ENCODE measurements at regions not wholly inside any gene's neighbourhood (a gene's known extent, or its start where the extent isn't known, plus 50 kb on each side); places are given as distances from the start of the nearest gene placed in this dataset.
"Not testable (repeated sequence)": the region's sequence is repeated elsewhere in the genome, so short reads cannot be mapped to it uniquely, and the experiment has no call there.

- no peak for DNase-seq (ENCODE audit: low read depth)
These were observed 393.7 kb downstream of the GASK1B start for GRCh38 chr4:157779081-157779480.

- DNase-seq (ENCODE audit: low read depth), result no peak
These were observed 395.8 kb downstream of the GASK1B start for GRCh38 chr4:157776930-157777528.

- DNase-seq (ENCODE audit: low read depth), result no peak
These were observed 396.9 kb downstream of the GASK1B start for GRCh38 chr4:157775971-157776370.

GRCh38 chr4:157772907-157773306 lies 399.9 kb downstream of the GASK1B start:
- DNase-seq (ENCODE audit: low read depth), result no peak

GRCh38 chr4:157768419-157768818 lies 404.4 kb downstream of the GASK1B start:
- DNase-seq (ENCODE audit: low read depth), result no peak

GRCh38 chr4:157763490-157763889 lies 409.3 kb downstream of the GASK1B start:
- no peak for DNase-seq (ENCODE audit: low read depth)

- DNase-seq (ENCODE audit: low read depth), result no peak
These were observed 418.4 kb downstream of the GASK1B start for GRCh38 chr4:157754410-157754809.

- DNase-seq (ENCODE audit: low read depth), result no peak
These were observed 421.2 kb downstream of the GASK1B start for GRCh38 chr4:157751631-157752030.

GRCh38 chr4:157741642-157742041 lies 431.2 kb downstream of the GASK1B start:
- no peak for DNase-seq (ENCODE audit: low read depth)

GRCh38 chr4:157739242-157739641 lies 433.6 kb downstream of the GASK1B start:
- no peak for DNase-seq (ENCODE audit: low read depth)

- DNase-seq (ENCODE audit: low read depth), result no peak
These were observed 444.6 kb downstream of the GASK1B start for GRCh38 chr4:157728215-157728614.

GRCh38 chr4:157727163-157727562 lies 445.7 kb downstream of the GASK1B start:
- no peak for DNase-seq (ENCODE audit: low read depth)

- no peak for DNase-seq (ENCODE audit: low read depth)
These were observed 450.7 kb downstream of the GASK1B start for GRCh38 chr4:157722146-157722545.

- no peak for DNase-seq (ENCODE audit: low read depth)
These were observed 459.5 kb downstream of the GASK1B start for GRCh38 chr4:157713342-157713741.

GRCh38 chr4:157706155-157706554 lies 466.7 kb downstream of the GASK1B start:
- DNase-seq (ENCODE audit: low read depth), result no peak

- no peak for DNase-seq (ENCODE audit: low read depth)
These were observed 470.0 kb downstream of the GASK1B start for GRCh38 chr4:157702831-157703230.

GRCh38 chr4:157701695-157701994 lies 471.2 kb downstream of the GASK1B start:
- no peak for DNase-seq (ENCODE audit: low read depth)

GRCh38 chr4:157700898-157701694 lies 471.7 kb downstream of the GASK1B start:
- DNase-seq (ENCODE audit: low read depth), result no peak

GRCh38 chr4:157689476-157689875 lies 468.9 kb downstream of the GRIA2 start:
- DNase-seq (ENCODE audit: low read depth), result no peak

GRCh38 chr4:157687971-157688370 lies 467.4 kb downstream of the GRIA2 start:
- no peak for DNase-seq (ENCODE audit: low read depth)

- DNase-seq (ENCODE audit: low read depth), result not testable (repeated sequence)
These were observed 458.8 kb downstream of the GRIA2 start for GRCh38 chr4:157679326-157679725.

GRCh38 chr4:157678478-157678877 lies 457.9 kb downstream of the GRIA2 start:
- DNase-seq (ENCODE audit: low read depth), result no peak

GRCh38 chr4:157674699-157675098 lies 454.2 kb downstream of the GRIA2 start:
- no peak for DNase-seq (ENCODE audit: low read depth)

- no peak for DNase-seq (ENCODE audit: low read depth)
These were observed 447.3 kb downstream of the GRIA2 start for GRCh38 chr4:157667836-157668235.
